ENCODE measurements at regions not wholly inside any gene's neighbourhood (a gene's known extent, or its start where the extent isn't known, plus 50 kb on each side); places are given as distances from the start of the nearest gene placed in this dataset.

- H3K9me2 ChIP-seq (ENCODE audit: insufficient read depth) = no peaks in the 10 kb centered on the region
- ChIA-PET CTCF (no interaction called here), RAD21 (ENCODE audit: low non-redundant PET in 1 of 2, low total read pairs in 2 of 2, uncharacterized antibody in 2 of 2, unreplicated experiment in 2 of 2) (no interaction called here), POLR2A (no interaction called here)
- no peak overlapping the region for H2AFZ ChIP-seq (ENCODE audit: low read depth, low read length, poor library complexity, severe bottlenecking)
- no peaks in the 10 kb centered on the region for H3K36me3 ChIP-seq (ENCODE audit: control insufficient read depth in 1 of 2, insufficient read depth in 2 of 2, low read length in 2 of 2)
- H3K79me2 ChIP-seq (ENCODE audit: insufficient read depth, low read length) = no peaks in the 10 kb centered on the region
- H3K27ac ChIP-seq (ENCODE audit: low read depth, low read length) = no peak overlapping the region
- no peak overlapping the region for H3K4me3 ChIP-seq (replicated peaks in 1 of 2; ENCODE audit: low read depth in 1 of 2, low read length in 2 of 2)
- H4K20me1 ChIP-seq (ENCODE audit: insufficient read depth) = no peaks in the 10 kb centered on the region
- H3K4me2 ChIP-seq (ENCODE audit: low read length) = no peak overlapping the region
- no peaks in the 10 kb centered on the region for H3K4me1 ChIP-seq (ENCODE audit: control insufficient read depth in 1 of 2, insufficient read depth in 2 of 2, low read length in 2 of 2)
- intact Hi-C loops (cut with micrococcal nuclease) = no loop called here
- DNase-seq (ENCODE audit: low read depth, low spot score) (peak; percentile 18), ATAC-seq (no peak)
- H3K9ac ChIP-seq (ENCODE audit: low read length) = no peak overlapping the region
- no peak for TF ChIP-seq ZFX (IDR thresholded peaks at IDR 0.05)
- no peak for TF ChIP-seq RAD21 (IDR thresholded peaks at IDR 0.05; ENCODE audit: low read depth)
- TF ChIP-seq MAX (IDR thresholded peaks at IDR 0.05) = no peak
- no peak for TF ChIP-seq JUND (IDR thresholded peaks at IDR 0.05)
- TF ChIP-seq ZBTB33 (IDR thresholded peaks at IDR 0.05; ENCODE audit: extremely low read depth, insufficient replicate concordance, low read length) = no peak
- no peak for TF ChIP-seq YY1 (IDR thresholded peaks at IDR 0.05; ENCODE audit: extremely low read depth, insufficient replicate concordance, low read depth, low read length)
- no peak for TF ChIP-seq SP1 (IDR thresholded peaks at IDR 0.05; ENCODE audit: low read depth)
- no peak for TF ChIP-seq CEBPB (IDR thresholded peaks at IDR 0.05; ENCODE audit: low read depth)
- TF ChIP-seq TCF7L2 (IDR thresholded peaks at IDR 0.05; ENCODE audit: borderline replicate concordance, extremely low read depth, insufficient read depth, insufficient read length) = no peak
- TF ChIP-seq EZH2 (IDR thresholded peaks at IDR 0.05) = no peak
- TF ChIP-seq FOSL1 (IDR thresholded peaks at IDR 0.05; ENCODE audit: low read depth) = no peak
- no peak for TF ChIP-seq CBX3 (IDR thresholded peaks at IDR 0.05; ENCODE audit: low read depth)
- TF ChIP-seq POLR2A (IDR thresholded peaks at IDR 0.05; ENCODE audit: borderline replicate concordance, extremely low read depth, insufficient read depth, insufficient read length) = no peak
- no TSS peak for BruUV-seq (replicated peaks)
- H3K9me3 ChIP-seq (ENCODE audit: control insufficient read depth in 1 of 2, insufficient read depth in 1 of 2, low read depth in 1 of 2, low read length in 2 of 2) = peaks cover 0 to 10% of the 10 kb centered on the region in 2 experiments; a peak in 3 of 4 replicates
- no peaks in the 10 kb centered on the region for H3K27me3 ChIP-seq (ENCODE audit: insufficient read depth, low read length)
These were observed 414.3 kb downstream of the ZNF804A start for GRCh38 chr2:185012643-185013042.

Measured in HCT116 (cell line).